ENCODE measurements at regions not wholly inside any gene's neighbourhood (a gene's known extent, or its start where the extent isn't known, plus 50 kb on each side); places are given as distances from the start of the nearest gene placed in this dataset.
"Not testable (repeated sequence)": the region's sequence is repeated elsewhere in the genome, so short reads cannot be mapped to it uniquely, and the experiment has no call there.

- DNase-seq, result no peak
These were observed 523.9 kb downstream of the PLOD2 start for GRCh38 chr3:145637105-145637504.

- DNase-seq, result no peak
These were observed 521.9 kb downstream of the PLOD2 start for GRCh38 chr3:145639003-145639606.

- no peak for DNase-seq
These were observed 521.1 kb downstream of the PLOD2 start for GRCh38 chr3:145639875-145640274.

GRCh38 chr3:145648396-145648795, 512.6 kb downstream of the PLOD2 start:
- DNase-seq, result no peak

GRCh38 chr3:145649368-145649887, 511.6 kb downstream of the PLOD2 start:
- no peak for DNase-seq

DNA sequence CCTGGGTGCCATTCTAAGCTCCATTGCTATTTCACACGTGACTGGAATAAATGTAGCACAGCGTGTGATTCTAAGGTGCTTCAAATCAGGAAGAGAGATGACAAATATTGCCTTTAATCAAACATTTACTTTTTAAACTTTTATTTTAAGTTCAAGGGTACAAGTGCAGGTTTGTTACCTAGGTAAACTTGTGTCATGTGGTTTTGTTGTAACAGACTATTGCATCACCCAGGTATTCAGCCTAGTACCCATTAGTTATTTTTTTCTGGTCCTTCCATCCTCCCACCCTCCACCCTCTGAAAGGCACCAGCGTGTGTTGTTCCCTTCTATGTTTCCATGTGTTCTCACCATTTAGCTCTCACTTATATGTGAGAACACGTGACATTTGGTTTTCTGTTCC, 510.8 kb downstream of the PLOD2 start:
- DNase-seq, result no peak

- no peak for DNase-seq
These were observed 489.9 kb downstream of the PLOD2 start for GRCh38 chr3:145671121-145671520.

DNA sequence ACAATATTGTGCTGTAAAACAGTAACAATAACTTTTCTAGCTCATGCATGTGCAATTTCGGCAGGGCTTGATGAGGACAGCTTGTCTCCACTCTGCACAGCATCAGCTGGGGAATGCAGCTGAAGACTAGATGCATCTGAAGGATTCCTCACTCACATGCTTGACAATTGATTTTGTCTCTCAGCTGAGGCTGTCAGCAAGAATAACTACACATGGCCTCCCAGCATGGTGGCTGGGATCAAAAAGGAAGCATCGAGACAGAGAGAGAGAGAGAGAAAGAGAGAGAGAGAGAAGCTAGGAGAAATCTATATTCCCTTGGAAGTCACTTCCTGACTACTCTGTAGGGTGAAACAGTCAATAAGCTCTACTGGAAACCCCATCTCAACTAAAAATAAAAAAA, 487.1 kb downstream of the PLOD2 start:
- no peak for DNase-seq

GRCh38 chr3:145678401-145678800, 482.6 kb downstream of the PLOD2 start:
- no peak for DNase-seq

DNA sequence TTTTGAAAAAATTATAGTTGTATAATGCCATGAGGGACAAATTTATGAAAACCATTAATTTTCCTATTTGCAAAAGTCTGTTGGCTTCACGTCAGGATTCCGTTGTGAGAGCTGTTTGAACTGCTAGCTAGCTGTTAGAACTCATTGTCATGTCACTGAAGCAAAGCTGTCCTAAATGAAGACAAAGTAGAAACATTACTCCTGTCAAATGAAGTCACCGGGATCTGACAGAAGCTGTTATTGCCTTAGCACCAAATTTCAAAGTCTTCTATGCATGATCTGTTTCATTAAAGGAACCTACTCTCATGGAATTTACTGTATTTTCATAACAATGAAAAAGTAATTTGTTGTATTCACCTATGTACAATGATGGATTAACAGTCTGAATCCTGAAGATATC, 479.8 kb downstream of the PLOD2 start:
- DNase-seq, result no peak

GRCh38 chr3:145687978-145688377, 473.0 kb downstream of the PLOD2 start:
- not testable (repeated sequence) for DNase-seq

DNA sequence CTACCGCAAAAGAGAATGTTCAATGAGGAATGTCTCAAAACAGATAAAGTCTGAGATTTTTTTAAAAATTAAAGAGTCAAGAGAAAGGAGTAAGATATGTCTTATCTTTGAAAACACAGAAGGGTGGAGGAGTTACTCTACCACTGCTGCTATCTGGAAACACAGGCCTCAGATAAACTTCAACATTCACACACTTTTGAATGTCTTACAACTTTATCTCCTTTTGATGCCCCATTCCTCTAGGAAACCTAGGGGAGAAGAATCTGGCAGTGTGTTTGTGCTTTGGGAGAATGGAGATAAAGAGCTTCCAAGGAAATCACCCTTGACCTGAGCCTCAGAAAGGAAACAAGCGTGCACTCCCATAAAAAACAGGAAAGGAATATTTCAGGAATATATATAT, 468.2 kb downstream of the PLOD2 start:
- no peak for DNase-seq

- no peak for DNase-seq
These were observed 465.0 kb downstream of the PLOD2 start for GRCh38 chr3:145696011-145696410.

- DNase-seq, result peak; percentile 43
These were observed 462.7 kb downstream of the PLOD2 start for GRCh38 chr3:145698250-145698649.

DNA sequence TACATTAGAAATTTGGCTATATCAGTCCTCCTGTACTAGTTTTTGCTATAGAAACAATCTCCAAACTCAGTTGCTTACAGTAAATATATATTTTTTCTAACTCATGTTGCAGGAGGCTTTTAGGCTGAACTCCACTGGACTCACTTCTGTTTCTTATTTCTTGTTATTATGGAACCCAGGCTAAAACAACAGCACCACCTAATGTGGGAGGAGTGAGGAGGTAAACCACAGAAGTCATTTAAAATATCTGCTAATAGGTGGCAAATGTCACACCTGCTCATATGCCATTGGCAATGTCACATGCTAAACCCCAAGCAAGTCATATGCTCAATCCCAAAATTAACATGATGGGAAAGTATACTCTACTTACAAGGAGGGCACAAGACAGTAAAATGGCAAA, 462.2 kb downstream of the PLOD2 start:
- no peak for DNase-seq

DNA sequence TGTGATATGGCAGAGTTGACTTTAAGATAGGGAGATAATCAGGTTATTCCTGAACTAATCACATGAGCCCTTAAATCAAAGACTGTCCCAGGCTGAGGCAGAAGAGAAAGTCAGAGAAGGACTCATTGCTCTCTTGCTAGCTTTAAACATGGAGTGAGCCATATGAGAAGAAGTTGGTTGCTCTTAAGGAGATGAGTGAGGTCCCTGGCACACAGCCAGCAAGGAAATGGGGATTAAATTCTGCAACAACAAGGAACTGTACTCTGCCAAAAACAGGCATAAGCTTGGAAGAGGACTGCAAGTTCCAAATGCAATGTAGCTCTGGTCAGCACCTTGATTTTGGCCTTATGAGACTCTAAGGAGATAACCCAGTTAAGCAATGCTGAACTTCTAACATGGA, 457.0 kb downstream of the PLOD2 start:
- DNase-seq, result no peak

DNA sequence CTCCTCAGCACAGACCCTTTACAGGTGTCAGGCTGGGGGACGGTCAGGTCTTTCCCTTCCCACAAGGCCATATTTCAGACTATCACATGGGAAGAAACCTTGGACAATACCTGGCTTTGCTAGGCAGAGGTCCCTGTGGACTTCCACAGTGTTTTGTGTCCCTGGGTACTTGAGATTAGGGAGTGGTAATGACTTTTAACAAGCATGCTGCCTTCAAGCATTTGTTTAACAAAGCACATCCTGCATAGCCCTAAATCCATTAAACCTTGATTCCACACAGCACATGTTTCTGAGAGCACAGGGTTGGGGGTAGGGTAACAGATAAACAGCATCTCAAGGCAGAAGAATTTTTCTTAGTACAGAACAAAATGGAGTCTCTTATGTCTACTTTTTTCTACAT, 451.2 kb downstream of the PLOD2 start:
- not testable (repeated sequence) for DNase-seq

DNA sequence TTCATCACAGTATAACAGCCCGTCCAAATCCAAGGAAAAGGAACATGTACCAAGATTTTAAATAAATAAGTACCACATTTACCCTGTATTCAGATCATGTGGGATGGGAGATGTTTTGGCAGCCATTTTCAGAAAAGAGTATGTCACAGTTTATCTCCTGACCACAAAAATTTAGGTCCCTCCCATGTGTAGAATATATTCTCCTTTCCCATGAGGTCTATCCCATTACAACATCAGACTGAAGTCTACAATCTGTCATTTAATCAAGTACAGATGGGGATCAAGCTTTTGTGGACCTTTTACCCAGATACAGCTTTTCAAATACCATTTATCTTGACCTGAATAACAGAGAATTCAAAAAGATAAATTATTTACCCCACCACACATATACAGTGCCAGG, 444.5 kb downstream of the PLOD2 start:
- DNase-seq, result peak; percentile 91

DNA sequence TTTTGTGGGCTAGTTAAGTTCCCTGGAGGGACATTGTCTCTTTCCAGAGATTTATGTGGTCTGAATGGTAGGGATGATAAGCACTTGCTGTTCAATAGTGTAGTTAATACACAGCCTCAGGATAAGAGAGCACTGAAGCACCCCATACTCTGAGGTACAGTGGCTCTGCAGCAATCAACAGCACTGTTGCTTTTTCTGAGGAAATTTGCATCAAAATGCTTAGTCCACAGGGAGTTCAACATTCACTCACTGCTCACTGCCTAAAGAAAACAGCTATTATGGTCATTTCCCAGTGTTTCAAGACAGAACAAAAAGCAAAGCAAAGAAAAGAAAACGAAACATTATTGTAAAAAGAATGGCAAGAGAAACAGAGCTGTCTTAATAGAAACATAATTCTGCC, 441.9 kb downstream of the PLOD2 start:
- DNase-seq, result no peak

GRCh38 chr3:145721273-145721805, 439.6 kb downstream of the PLOD2 start:
- no peak for DNase-seq

- DNase-seq, result no peak
These were observed 439.2 kb downstream of the PLOD2 start for GRCh38 chr3:145721815-145722214.

DNA sequence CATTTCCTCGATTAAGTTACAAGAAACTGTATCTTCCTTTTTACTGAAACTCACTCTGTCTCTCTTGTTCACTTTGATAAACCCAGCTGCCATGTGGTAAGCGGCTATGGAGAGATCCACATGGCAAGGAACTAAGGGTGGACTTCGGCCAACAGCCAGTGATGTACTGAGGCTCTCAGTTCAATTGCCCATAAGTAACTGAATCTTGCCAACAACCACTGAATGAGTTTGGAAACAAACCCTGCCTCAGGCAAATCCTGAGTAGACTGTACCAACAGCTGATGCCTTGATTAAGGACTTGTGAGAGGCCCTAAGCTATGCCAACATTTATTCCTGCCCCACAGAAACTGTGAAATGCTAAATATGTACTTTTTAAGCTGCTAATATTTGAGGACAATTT, 433.5 kb downstream of the PLOD2 start:
- no peak for DNase-seq

DNA sequence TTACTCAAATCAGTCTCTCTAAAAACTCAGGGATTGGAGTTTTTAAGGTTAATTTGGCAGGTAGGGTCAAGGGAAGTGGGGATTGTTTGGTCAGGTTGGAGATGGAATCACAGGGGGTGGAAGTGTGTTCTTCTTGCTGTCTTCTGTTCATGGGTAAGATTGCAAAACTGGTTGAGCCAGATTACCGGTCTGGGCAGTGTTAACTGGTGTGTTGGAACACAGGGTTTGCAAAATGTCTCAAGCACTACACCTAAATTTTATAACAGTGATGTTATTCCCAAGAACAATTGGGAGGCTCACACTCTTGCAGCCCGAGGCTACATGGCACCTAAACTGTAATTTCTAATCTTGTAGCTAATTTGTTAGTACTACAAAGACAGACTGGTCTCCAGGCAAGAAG, 425.4 kb downstream of the PLOD2 start:
- DNase-seq, result no peak

GRCh38 chr3:145737952-145738351, 423.0 kb downstream of the PLOD2 start:
- no peak for DNase-seq

DNA sequence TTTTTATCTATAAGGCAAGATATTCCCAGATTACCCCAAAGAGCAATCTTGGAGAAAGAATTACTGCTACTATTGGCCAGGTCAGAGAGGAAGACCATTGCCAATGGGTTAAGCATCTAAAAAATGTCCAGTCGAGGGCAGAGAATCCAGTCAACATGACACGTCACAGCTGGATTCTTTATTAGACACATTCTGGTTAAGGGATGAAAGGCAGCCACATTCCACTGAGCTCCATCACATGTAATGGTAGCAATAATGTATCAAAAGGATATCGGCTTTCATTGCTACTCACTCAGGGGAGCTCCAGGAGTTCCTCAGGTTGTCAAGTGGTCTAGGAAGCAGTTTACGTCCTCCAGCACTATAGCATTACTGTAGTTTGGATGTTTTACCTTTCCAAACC, 421.1 kb downstream of the PLOD2 start:
- no peak for DNase-seq

Measured in skin of body (tissue), 1 donor.